ENCODE measurements at regions not wholly inside any gene's neighbourhood (a gene's known extent, or its start where the extent isn't known, plus 50 kb on each side); places are given as distances from the start of the nearest gene placed in this dataset.

DNA sequence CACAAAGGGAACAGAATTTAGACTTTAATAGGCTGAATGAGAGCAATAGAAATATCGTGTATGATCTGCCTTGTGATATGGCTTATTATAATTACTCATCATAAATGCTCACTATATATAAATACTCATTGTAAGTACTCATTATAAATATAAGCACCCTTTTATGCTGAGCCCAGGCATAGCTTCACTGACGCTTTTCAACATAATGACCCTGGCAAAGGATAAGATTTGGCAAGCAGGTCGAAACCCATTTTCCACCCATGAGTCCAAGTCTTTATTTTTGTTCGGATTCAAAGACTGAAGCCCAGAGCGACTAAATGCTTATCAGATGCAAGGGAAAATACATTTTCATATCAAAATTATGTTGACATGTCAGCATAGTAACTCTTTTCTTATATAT is 500.4 kb downstream of the SLC4A3 start:
- TF ChIP-seq, protein P1, sequence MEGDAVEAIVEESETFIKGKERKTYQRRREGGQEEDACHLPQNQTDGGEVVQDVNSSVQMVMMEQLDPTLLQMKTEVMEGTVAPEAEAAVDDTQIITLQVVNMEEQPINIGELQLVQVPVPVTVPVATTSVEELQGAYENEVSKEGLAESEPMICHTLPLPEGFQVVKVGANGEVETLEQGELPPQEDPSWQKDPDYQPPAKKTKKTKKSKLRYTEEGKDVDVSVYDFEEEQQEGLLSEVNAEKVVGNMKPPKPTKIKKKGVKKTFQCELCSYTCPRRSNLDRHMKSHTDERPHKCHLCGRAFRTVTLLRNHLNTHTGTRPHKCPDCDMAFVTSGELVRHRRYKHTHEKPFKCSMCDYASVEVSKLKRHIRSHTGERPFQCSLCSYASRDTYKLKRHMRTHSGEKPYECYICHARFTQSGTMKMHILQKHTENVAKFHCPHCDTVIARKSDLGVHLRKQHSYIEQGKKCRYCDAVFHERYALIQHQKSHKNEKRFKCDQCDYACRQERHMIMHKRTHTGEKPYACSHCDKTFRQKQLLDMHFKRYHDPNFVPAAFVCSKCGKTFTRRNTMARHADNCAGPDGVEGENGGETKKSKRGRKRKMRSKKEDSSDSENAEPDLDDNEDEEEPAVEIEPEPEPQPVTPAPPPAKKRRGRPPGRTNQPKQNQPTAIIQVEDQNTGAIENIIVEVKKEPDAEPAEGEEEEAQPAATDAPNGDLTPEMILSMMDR (conservative IDR thresholded peaks at IDR 0.05): no peak
- H3K27ac ChIP-seq: peak overlapping the region; percentile 19; the same call in 1 of the 2 replicates

DNA sequence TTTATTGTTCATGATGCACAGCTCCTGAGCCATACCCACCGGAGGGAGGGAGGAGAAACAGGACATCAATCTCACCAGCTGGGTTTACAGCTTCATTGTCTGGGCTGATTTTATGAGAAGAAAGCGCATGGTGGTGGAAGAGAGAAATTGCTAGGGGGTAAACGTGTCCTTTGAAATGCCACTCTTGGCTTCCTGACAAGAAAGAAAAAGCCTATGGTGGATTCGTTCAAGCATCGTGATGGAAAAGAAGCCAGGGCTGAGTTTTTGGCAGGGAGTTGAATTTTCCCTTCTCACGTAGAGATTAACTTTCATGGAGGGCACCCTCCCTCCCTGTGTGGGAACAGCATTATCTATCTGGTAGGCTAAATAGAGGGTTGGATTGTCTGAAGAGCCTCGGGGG is 502.0 kb downstream of the SLC4A3 start:
- H3K27ac ChIP-seq: no peak overlapping the region

DNA sequence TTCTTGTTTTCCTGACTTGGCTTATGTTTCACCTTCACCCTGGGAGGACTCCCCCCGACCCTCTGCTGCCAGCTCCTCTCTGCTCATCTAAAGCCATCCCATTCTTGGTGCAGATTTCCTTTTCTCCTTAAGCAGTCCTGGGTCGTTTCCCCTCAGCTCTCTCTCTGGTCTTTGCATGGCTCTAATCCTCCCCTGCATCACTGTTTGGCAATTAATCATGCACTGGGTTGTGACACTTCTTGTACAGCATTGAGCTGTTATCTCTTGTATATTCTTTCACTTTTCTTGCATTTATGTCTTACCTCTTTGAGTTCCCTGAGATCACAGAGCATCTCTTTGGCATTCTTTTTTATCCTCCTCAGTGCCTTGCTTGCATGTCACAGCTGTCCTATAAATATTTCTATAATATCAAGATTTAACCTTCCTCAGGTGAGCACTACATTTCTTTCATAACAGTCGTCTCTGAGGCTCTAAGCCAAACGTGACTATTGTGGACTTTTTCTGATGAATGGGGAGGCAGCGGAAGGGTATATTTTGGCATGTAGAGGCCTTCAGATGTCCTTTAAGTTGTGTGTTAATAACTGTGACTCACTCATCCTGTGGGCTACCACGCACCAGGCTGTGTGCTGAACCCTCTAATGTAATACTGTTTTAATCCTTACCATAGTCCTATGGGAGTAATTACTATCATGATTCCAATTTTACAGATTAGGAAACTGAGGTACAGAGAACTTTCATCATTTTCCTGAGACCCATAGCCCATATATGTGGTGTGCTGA is 507.5 kb downstream of the SLC4A3 start:
- TF ChIP-seq, protein P1 (conservative IDR thresholded peaks at IDR 0.05): no peak
- H3K27ac ChIP-seq: no peak overlapping the region

More for the DNA sequence above, 502.0 kb downstream of the SLC4A3 start:
- TF ChIP-seq, protein P1 (conservative IDR thresholded peaks at IDR 0.05): no peak

DNA sequence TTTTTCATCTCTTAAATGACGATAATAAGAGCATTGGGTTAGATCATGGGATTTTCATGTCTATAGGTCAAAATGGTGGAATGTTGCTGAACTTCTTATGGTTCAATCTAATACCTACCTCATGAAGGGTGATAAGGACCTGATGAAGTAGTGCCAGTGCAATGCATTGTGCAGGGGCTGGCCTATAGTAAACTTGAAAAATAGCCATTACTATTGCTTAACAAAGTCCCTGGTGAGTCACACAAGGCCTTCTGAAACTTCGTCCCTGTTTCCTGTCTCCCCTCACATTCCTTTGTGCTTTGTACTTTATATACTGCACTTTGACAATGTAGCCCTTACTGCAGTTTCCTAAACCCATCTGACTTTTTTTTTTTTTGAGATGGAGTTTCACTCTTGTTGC is 515.9 kb downstream of the SLC4A3 start:
- TF ChIP-seq, protein P1 (conservative IDR thresholded peaks at IDR 0.05): no peak
- H3K27ac ChIP-seq: no peak overlapping the region

DNA sequence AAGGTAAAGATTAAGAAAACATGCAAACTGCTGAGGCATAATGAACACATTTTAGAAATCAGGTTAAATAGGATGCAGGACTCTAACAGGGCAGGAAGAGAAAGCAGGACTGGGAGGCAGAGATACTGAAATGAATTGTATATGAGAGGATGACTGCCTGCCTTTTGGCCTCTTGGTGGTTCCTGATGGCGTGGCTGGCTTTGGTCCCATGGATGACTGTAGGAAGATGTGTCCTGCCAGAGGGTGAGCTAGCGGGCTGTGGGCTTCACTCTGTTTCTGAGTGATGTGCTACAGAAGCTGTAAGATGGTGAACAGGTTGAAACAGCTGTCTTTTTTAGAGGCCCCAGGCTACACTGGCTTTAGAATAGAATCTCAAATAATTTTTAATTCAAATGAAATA is 517.0 kb downstream of the SLC4A3 start:
- no peak overlapping the region for H3K27ac ChIP-seq
- TF ChIP-seq, protein P1 (conservative IDR thresholded peaks at IDR 0.05): no peak

DNA sequence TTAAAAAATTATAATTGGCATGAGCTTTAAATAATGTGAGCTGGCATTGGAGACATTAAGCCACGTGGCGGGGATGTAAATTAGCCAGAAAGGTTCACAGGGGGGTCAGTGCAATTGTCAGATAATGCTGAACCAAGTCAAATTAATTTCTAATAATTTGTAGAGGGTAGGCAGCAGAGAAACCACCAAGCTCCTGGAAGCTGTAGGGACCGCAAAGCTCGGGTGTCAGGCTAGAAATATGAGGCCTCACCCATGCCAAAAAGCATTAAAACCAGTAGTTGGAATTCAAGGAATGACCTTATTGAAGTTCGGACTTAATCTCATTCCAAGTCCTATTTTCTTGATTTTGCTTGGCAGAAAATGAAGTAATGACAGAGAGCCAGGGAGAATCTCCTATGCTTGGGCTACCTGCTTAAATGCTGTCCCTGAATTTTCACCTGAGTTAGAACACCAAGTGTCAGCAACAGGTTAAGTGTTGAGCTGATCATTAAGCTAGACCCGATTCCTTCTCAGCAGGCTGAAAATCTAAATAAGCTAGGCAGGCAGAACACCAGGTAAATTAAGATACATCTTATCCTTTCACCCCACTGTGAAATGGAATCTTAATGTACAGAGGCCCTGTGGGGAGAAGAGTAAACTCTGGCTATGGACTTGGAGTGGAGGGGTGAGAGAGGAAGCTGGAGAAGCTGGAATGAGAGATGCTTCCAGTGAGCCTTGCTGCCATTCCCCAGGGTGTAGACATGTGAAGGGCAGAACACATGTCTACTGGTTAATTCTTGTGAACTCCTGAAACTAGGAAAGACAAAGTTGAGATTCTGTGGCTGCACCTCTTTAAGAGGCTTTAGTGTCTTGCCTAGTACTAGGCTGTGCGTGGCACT is 520.0 kb downstream of the SLC4A3 start:
- TF ChIP-seq, protein P1 (conservative IDR thresholded peaks at IDR 0.05): no peak
- no peak overlapping the region for H3K27ac ChIP-seq

Measured in VCaP (cell line).